ENCODE measurements at regions not wholly inside any gene's neighbourhood (a gene's known extent, or its start where the extent isn't known, plus 50 kb on each side); places are given as distances from the start of the nearest gene placed in this dataset.
"Not testable (repeated sequence)": the region's sequence is repeated elsewhere in the genome, so short reads cannot be mapped to it uniquely, and the experiment has no call there.

DNA sequence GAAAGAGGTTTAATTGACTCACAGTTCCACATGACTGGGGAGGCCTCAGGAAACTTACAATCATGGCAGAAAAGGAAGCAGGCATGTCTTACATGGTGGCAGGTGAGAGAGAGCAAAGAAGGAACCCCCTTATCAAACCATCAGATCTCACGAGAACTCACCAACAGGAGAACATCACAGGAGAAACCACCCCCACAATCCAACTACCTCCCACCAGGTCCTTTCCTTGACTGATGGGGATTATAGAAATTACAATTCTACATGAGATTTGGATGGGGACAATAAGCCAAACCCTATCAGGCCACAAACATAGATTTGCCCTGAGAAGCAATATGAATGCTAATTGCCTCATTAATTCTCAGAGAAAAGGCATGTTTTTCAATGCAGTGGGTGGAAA lies 138.2 kb upstream of the RAPGEF2 start:
- Histone ChIP-seq H3K27ac (no peak overlapping the region), H3K4me1 (no peaks in the 10 kb centered on the region), H3K4me3 (no peak overlapping the region), H3K9me3 (no peaks in the 10 kb centered on the region), H3K36me3 (no peaks in the 10 kb centered on the region), H3K27me3 (no peaks in the 10 kb centered on the region)
- 96 to 100% methylated on average over 1 of the region's 1 CpG for WGBS, 2 donors
- TF ChIP-seq POLR2AphosphoS5 (IDR thresholded peaks at IDR 0.05) (no peak), POLR2A (IDR thresholded peaks at IDR 0.05) (no peak), CTCF (IDR thresholded peaks at IDR 0.05) (no peak), EP300 (IDR thresholded peaks at IDR 0.05) (no peak)
- intact Hi-C loops (cut with DNase I): no loop called here
- DNase-seq: no peak

DNA sequence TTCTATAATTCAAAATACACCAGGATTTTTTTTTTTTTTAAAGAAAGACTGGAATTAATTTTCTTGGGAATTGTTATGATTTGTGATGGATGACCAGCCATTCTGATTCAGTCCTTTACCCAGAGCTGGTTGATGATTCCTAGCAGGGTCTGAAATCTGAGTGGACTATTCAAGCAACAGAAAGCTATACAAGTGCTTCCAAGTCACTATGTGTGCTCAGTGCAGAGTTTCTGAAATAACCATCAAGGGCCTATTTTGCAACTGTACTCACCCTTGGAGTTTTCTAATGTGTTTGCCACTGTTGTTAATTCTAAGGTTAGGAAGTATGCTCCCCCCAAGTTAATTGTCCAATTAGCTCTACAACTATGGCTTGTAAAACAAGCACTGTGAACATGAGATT lies 137.7 kb upstream of the RAPGEF2 start:
- no peaks in the 10 kb centered on the region for H3K36me3 ChIP-seq
- H3K4me1 ChIP-seq: no peaks in the 10 kb centered on the region
- H3K27ac ChIP-seq: no peak overlapping the region
- H3K9me3 ChIP-seq: no peaks in the 10 kb centered on the region
- intact Hi-C loops (cut with DNase I): no loop called here
- no peak overlapping the region for H3K4me3 ChIP-seq
- TF ChIP-seq EP300 (IDR thresholded peaks at IDR 0.05) (no peak), POLR2AphosphoS5 (IDR thresholded peaks at IDR 0.05) (no peak), CTCF (IDR thresholded peaks at IDR 0.05) (no peak), POLR2A (IDR thresholded peaks at IDR 0.05) (no peak)
- H3K27me3 ChIP-seq: no peaks in the 10 kb centered on the region
- DNase-seq: no peak

- no peaks in the 10 kb centered on the region for H3K27me3 ChIP-seq
- no peak overlapping the region for H3K4me3 ChIP-seq
- DNase-seq: no peak
- no peaks in the 10 kb centered on the region for H3K4me1 ChIP-seq
- intact Hi-C loops (cut with DNase I): no loop called here
- WGBS, 2 donors: 78% methylated on average over 1 of the region's 1 CpG
- no peak for TF ChIP-seq CTCF (IDR thresholded peaks at IDR 0.05)
- no peak for TF ChIP-seq EP300 (IDR thresholded peaks at IDR 0.05)
- no peak for TF ChIP-seq POLR2AphosphoS5 (IDR thresholded peaks at IDR 0.05)
- TF ChIP-seq POLR2A (IDR thresholded peaks at IDR 0.05): no peak
- no peaks in the 10 kb centered on the region for H3K9me3 ChIP-seq
- no peak overlapping the region for H3K27ac ChIP-seq
- no peaks in the 10 kb centered on the region for H3K36me3 ChIP-seq
Measured at GRCh38 chr4:158966091-158966490, 136.8 kb upstream of the RAPGEF2 start.

DNA sequence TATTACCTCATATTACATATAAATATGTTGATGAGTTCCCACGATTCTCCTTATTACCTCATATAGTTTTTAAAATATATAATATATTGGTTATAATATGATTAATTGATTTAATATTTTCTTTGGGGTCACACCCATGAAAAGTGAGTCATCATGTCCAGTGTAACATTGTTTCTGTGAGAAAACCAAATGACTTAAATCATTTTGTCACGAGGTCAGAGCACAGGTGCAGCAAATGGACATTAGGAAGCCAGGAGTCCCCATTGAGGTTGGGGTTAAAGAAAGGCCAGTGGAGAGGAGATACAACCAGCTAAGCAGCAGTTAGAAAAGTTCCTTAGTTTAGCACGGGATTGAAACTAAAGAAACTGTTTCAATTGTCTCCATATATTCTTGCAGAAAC lies 133.9 kb upstream of the RAPGEF2 start:
- Histone ChIP-seq H3K27me3 (no peaks in the 10 kb centered on the region), H3K36me3 (no peaks in the 10 kb centered on the region), H3K4me1 (no peaks in the 10 kb centered on the region), H3K4me3 (no peak overlapping the region), H3K9me3 (no peaks in the 10 kb centered on the region), H3K27ac (no peak overlapping the region)
- TF ChIP-seq POLR2A (IDR thresholded peaks at IDR 0.05) (no peak), CTCF (IDR thresholded peaks at IDR 0.05) (no peak), EP300 (IDR thresholded peaks at IDR 0.05) (no peak), POLR2AphosphoS5 (IDR thresholded peaks at IDR 0.05) (no peak)
- DNase-seq: no peak
- intact Hi-C loops (cut with DNase I): no loop called here
- 79 to 84% methylated on average over 3 of the region's 3 CpGs for WGBS, 2 donors

DNA sequence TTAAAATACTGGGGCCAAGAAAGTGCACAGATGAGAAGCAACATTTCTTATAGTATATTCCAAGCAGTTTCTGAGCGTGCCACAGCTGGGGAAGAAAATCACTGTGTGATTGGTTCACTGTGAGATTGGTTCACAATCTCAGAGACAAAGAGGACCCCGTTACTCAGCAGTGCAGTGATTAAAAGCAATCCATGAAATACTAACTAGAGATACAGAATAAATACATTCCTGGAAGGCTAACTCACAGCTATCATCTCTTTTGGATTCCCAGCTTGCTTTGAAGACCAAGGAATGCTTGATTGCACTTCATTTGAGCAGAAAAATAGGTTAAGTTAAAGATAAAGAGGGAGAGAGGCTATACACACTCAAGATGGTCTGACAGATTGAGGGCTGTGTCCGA lies 132.1 kb upstream of the RAPGEF2 start:
- 80 to 87% methylated on average over 3 of the region's 3 CpGs for WGBS, 2 donors

GRCh38 chr4:158974438-158974837 lies 128.4 kb upstream of the RAPGEF2 start:
- H3K27me3 ChIP-seq; H3K4me3 ChIP-seq; H3K9me3 ChIP-seq; DNase-seq; H3K36me3 ChIP-seq; H3K4me1 ChIP-seq; intact Hi-C loops (cut with DNase I); H3K27ac ChIP-seq: not testable (repeated sequence)
- 18 to 70% methylated on average over 2 of the region's 2 CpGs for WGBS, 2 donors

More for the DNA sequence above, 132.1 kb upstream of the RAPGEF2 start:
- Histone ChIP-seq H3K4me1 (no peaks in the 10 kb centered on the region), H3K27me3 (no peaks in the 10 kb centered on the region), H3K36me3 (no peaks in the 10 kb centered on the region), H3K27ac (no peak overlapping the region), H3K4me3 (no peak overlapping the region), H3K9me3 (no peaks in the 10 kb centered on the region)
- no peak for DNase-seq
- intact Hi-C loops (cut with DNase I): no loop called here
- TF ChIP-seq POLR2AphosphoS5 (IDR thresholded peaks at IDR 0.05) (no peak), CTCF (IDR thresholded peaks at IDR 0.05) (no peak), EP300 (IDR thresholded peaks at IDR 0.05) (no peak), POLR2A (IDR thresholded peaks at IDR 0.05) (no peak)

DNA sequence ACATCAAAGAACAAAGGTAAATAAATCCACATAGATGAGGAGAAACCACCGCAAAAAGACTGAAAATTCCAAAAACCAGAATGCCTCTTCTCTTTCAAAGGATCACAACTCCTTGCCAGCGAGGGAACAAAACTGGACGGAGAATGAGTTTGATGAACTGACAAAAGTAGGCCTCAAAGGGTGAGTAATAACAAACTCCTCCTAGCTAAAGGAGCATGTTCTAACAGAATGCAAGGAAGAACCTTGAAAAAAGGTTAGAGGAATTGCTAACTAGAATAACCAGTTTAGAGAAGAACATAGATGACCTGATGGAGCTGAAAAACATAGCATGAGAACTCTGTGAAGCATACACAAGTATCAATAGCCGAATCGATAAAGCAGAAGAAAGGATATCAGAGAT lies 122.2 kb upstream of the RAPGEF2 start:
- H3K4me1 ChIP-seq; H3K36me3 ChIP-seq; H3K4me3 ChIP-seq; H3K27ac ChIP-seq; H3K27me3 ChIP-seq; DNase-seq; intact Hi-C loops (cut with DNase I); H3K9me3 ChIP-seq: not testable (repeated sequence)
- WGBS, 2 donors: 96 to 98% methylated on average over 5 of the region's 5 CpGs
